HUES48 (cell line): ENCODE measurements at regions not wholly inside any gene's neighbourhood (a gene's known extent, or its start where the extent isn't known, plus 50 kb on each side); places are given as distances from the start of the nearest gene placed in this dataset.

ENCODE experiments used
- H3K27ac ChIP-seq: one replicate; pipeline ENCODE4 v1.7.0; 2013; ENCODE audit warnings: low read depth, low read length, inconsistent platforms
- H3K27me3 ChIP-seq: 2 replicates; pipeline ENCODE4 v1.6.1; 2013; ENCODE audit warnings: mild to moderate bottlenecking, low read length; ENCODE audit not compliant: control insufficient read depth, insufficient read depth
- H3K36me3 ChIP-seq: 2 replicates; pipeline ENCODE4 v1.6.1; 2013; ENCODE audit warnings: low read length; ENCODE audit not compliant: control insufficient read depth, insufficient read depth
- H3K4me1 ChIP-seq: 2 replicates; pipeline ENCODE4 v1.6.1; 2013; ENCODE audit warnings: mild to moderate bottlenecking, low read length; ENCODE audit not compliant: control insufficient read depth, insufficient read depth
- H3K4me3 ChIP-seq: 2 replicates; pipeline ENCODE4 v1.5.1; 2013; ENCODE audit warnings: mild to moderate bottlenecking, low read depth, low read length
- H3K9ac ChIP-seq: 2 replicates; pipeline ENCODE4 v1.6.1; 2013; ENCODE audit warnings: mild to moderate bottlenecking, low read depth, low read length, moderate library complexity
- H3K9me3 ChIP-seq: 2 replicates; pipeline ENCODE4 v1.6.1; 2013; ENCODE audit warnings: low read length; ENCODE audit not compliant: control insufficient read depth, insufficient read depth

DNA sequence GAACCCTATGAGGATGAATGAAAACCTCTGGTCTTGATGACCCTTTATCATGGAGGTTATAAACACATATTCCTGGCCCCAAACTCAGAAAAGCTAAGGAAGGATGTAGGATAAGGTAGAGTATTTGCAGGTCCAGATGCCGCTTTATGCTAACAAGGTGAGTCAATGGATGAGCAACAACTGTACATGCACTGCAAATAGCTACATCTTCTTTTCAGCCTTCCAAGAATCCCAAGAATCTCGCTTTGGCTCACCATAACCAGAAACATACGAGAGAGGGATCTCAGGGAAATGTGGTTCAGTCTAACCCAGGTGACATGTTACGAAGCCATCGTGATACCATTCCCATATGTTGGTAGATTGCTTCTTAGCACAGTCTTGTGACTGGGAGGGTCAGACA, 152.3 kb upstream of the ANKH start:
- Histone ChIP-seq H3K9me3 (no peaks in the 10 kb centered on the region), H3K27me3 (peaks cover 38% of the 10 kb centered on the region), H3K4me3 (no peak overlapping the region), H3K36me3 (no peaks in the 10 kb centered on the region), H3K4me1 (peaks cover 18% of the 10 kb centered on the region), H3K9ac (no peak overlapping the region), H3K27ac (no peak overlapping the region)

GRCh38 chr5:15023266-15023665, 151.7 kb upstream of the ANKH start:
- Histone ChIP-seq H3K4me1 (peaks cover 18% of the 10 kb centered on the region), H3K4me3 (no peak overlapping the region), H3K27me3 (peaks cover 33% of the 10 kb centered on the region), H3K36me3 (no peaks in the 10 kb centered on the region), H3K9me3 (no peaks in the 10 kb centered on the region), H3K27ac (no peak overlapping the region), H3K9ac (no peak overlapping the region)

DNA sequence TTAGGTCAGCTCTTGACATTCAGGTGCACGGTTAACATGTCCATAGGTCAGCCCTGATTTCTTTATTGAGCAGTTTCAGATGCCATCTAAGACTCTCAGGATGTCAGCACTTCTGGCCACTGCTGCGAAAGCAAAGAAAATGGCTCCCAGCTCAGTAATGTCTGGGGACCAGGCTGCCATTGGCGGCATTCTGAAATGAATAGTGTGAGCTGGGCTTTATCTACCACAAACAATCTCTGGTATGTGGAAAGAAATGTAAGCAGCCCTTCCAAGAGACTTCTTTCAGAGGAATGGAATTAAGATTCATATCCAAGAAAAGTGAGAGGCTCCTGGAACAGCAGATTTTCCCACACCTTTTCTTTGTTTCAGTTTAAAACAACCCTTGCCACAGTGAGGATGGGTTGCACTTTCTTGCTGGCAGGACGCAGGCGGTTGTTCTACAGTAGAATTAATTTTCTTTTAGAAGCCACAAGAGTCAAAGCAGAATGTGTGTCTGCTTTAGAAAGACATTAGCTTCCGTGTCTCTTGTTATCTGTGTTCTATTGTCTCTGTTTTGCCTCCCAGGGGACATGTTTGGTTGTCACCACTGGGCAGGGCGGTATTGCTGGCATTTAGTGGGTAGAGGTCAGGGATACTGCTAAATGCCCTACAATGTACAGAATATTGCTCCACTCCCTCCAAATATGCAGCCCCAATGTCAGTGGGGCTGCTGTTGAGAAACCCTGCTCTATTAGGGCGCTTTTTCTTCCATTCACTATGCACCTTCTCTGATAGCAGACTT, 149.9 kb upstream of the ANKH start:
- H3K27ac ChIP-seq: no peak overlapping the region
- H3K4me3 ChIP-seq: no peak overlapping the region
- peaks cover 7% of the 10 kb centered on the region for H3K4me1 ChIP-seq

DNA sequence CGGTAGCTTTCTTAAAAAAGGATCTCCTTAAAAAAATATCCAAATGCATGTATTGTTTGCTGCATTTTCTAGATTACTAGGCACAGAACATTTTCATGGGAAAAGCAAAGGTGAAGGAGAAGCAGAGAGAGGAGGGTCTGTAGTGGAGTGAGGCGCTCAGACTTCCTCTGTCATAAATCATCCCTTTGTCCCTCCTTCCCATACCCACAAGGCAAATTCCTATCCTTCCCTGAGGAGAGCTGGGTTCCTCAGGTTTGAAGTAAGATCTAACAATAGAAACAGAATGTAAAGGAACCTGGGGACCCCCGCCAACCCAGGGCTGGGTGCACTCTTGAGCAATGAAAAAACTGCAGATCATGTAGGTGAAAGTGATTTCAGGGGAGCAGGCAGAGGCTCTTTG, 149.2 kb upstream of the ANKH start:
- Histone ChIP-seq H3K27ac (no peak overlapping the region), H3K4me1 (no peaks in the 10 kb centered on the region; the same call in 1 of the 2 replicates), H3K4me3 (no peak overlapping the region), H3K36me3 (no peaks in the 10 kb centered on the region), H3K9ac (no peak overlapping the region), H3K27me3 (peaks cover 10% of the 10 kb centered on the region), H3K9me3 (no peaks in the 10 kb centered on the region)

More for the DNA sequence above, 149.9 kb upstream of the ANKH start:
- Histone ChIP-seq H3K9me3 (no peaks in the 10 kb centered on the region), H3K27me3 (peaks cover 16% of the 10 kb centered on the region), H3K36me3 (no peaks in the 10 kb centered on the region), H3K9ac (no peak overlapping the region)

- peaks cover 3% of the 10 kb centered on the region; the same call in 1 of the 2 replicates for H3K4me1 ChIP-seq
- no peaks in the 10 kb centered on the region for H3K27me3 ChIP-seq
- H3K9me3 ChIP-seq: no peaks in the 10 kb centered on the region
- H3K36me3 ChIP-seq: no peaks in the 10 kb centered on the region
- no peak overlapping the region for H3K9ac ChIP-seq
- no peak overlapping the region for H3K27ac ChIP-seq
- no peak overlapping the region for H3K4me3 ChIP-seq
Observed at GRCh38 chr5:15014809-15015208, 143.2 kb upstream of the ANKH start.

GRCh38 chr5:15013654-15014463, 142.3 kb upstream of the ANKH start:
- H3K9ac ChIP-seq: no peak overlapping the region
- H3K27ac ChIP-seq: no peak overlapping the region
- H3K4me1 ChIP-seq: peaks cover 3% of the 10 kb centered on the region; the same call in 1 of the 2 replicates
- no peak overlapping the region for H3K4me3 ChIP-seq
- no peaks in the 10 kb centered on the region for H3K9me3 ChIP-seq
- no peaks in the 10 kb centered on the region for H3K36me3 ChIP-seq
- no peaks in the 10 kb centered on the region for H3K27me3 ChIP-seq

GRCh38 chr5:15012061-15012460, 140.5 kb upstream of the ANKH start:
- no peaks in the 10 kb centered on the region for H3K9me3 ChIP-seq
- H3K9ac ChIP-seq: no peak overlapping the region
- H3K27me3 ChIP-seq: no peaks in the 10 kb centered on the region
- H3K4me3 ChIP-seq: no peak overlapping the region
- peaks cover 3% of the 10 kb centered on the region; the same call in 1 of the 2 replicates for H3K4me1 ChIP-seq
- no peak overlapping the region for H3K27ac ChIP-seq
- no peaks in the 10 kb centered on the region for H3K36me3 ChIP-seq

DNA sequence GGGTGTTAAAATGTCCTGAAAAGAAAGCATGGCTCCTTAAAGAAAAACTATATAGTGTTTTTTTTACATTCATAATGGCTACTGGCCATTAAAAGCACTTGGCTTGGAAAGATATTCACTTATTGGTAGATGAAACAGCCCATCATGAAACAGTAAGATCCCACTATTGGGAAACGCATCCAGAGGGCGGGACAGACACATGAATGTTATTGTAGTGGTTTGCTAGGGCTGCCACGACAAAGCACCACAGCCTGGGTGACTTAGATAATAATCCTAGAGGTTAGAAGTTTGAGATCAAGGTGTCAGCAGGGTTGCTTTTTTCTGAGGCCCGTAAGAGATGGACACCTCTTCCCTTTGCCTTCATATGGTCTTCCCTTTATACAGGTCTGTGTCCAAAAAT, 139.4 kb upstream of the ANKH start:
- peaks cover 3% of the 10 kb centered on the region; the same call in 1 of the 2 replicates for H3K4me1 ChIP-seq

DNA sequence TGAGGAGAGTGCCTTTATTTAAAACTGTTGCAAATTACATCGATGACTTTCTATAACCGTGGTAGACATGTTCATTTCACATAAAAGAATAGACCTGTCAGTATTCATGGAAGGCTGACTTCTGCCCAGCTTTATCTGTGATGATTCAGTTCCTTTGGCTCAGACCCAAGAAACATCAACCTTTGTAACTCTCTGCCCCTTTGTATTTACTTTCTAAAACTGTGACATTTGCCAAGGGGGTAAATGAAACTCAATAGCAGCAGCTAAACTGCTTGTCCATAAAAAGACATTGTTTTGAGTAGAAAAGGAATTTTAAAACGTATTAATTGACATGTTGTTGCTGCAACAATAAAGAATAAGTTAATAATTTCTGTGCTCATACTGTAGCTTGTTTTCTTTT, 137.8 kb upstream of the ANKH start:
- Histone ChIP-seq H3K9me3 (no peaks in the 10 kb centered on the region), H3K4me3 (no peak overlapping the region), H3K27ac (no peak overlapping the region), H3K27me3 (no peaks in the 10 kb centered on the region), H3K4me1 (peaks cover 3% of the 10 kb centered on the region; the same call in 1 of the 2 replicates), H3K36me3 (no peaks in the 10 kb centered on the region), H3K9ac (no peak overlapping the region)

More for the DNA sequence above, 139.4 kb upstream of the ANKH start:
- Histone ChIP-seq H3K36me3 (no peaks in the 10 kb centered on the region), H3K9me3 (no peaks in the 10 kb centered on the region), H3K4me3 (no peak overlapping the region), H3K9ac (no peak overlapping the region), H3K27me3 (no peaks in the 10 kb centered on the region), H3K27ac (no peak overlapping the region)

DNA sequence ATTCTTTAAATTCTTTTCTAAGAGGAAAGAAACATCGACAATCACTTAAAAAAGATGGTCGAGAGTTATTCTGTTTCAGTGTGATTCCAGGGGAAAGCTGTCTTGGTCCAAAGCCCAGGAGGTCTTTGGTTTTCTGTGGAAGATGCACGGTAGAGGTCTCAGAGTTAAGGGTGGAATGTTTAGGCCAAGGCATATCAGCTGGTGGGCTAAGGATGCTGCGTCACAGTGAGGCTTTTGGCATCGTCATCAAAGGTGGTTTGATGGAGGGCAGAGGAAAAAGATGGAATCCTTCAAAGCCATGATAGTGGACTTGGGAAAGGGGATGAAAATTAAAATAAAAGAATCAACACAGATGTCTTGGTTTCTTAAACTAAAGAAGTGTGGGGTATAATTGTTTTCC, 137.3 kb upstream of the ANKH start:
- Histone ChIP-seq H3K4me1 (peaks cover 3% of the 10 kb centered on the region; the same call in 1 of the 2 replicates), H3K9me3 (no peaks in the 10 kb centered on the region), H3K36me3 (no peaks in the 10 kb centered on the region), H3K9ac (no peak overlapping the region), H3K27me3 (no peaks in the 10 kb centered on the region), H3K27ac (no peak overlapping the region), H3K4me3 (no peak overlapping the region)

DNA sequence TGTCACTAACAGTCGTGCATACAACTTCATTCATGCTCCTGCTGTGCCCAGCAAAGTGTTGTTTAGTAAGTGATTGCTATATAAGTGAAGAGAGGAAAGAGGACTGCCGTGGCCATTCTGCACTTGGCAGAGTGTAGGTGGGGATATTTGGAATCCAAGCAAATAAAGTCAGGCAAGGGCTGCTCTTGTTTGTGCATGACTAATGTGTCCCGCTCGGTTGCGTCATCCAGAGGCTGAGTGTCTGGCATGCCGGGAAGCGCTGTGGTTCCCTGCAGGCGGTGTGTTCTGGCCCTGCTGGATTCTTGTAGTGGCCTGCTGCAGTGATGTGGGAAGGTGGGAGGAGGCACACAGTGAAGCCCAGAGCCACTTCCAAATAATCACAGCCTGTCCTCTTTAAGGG, 136.9 kb upstream of the ANKH start:
- Histone ChIP-seq H3K4me3 (no peak overlapping the region), H3K27ac (no peak overlapping the region), H3K9me3 (no peaks in the 10 kb centered on the region), H3K4me1 (0 out of 2 replicates have a peak, but pooled peaks cover under 1% of the 10 kb centered on the region), H3K36me3 (no peaks in the 10 kb centered on the region), H3K9ac (no peak overlapping the region), H3K27me3 (no peaks in the 10 kb centered on the region)
